Ecto neural progenitor cell (in vitro differentiated cells): ENCODE measurements at regions not wholly inside any gene's neighbourhood (a gene's known extent, or its start where the extent isn't known, plus 50 kb on each side); places are given as distances from the start of the nearest gene placed in this dataset.
A peak's percentile ranks its signal among the peaks of the same experiment; 100 is the strongest.
"Not testable (repeated sequence)": the region's sequence is repeated elsewhere in the genome, so short reads cannot be mapped to it uniquely, and the experiment has no call there.

Experiments used
- DNase-seq: peaks from one replicate; pipeline ENCODE4 v3.0.0-alpha.2; 2018; ENCODE audit warnings: low spot score

GRCh38 chr3:163664466-163664865 lies 1413.8 kb downstream of the SI start:
- no peak for DNase-seq

GRCh38 chr3:163657088-163657487 lies 1421.2 kb downstream of the SI start:
- DNase-seq: no peak

- DNase-seq: no peak
Observed at GRCh38 chr3:163655021-163655420, 1423.3 kb downstream of the SI start.

- no peak for DNase-seq
Observed at GRCh38 chr3:163644172-163644571, 1434.1 kb downstream of the SI start.

- no peak for DNase-seq
Observed at GRCh38 chr3:163632722-163633121, 1445.6 kb downstream of the SI start.

- DNase-seq: no peak
Observed at GRCh38 chr3:163626753-163627152, 1451.5 kb downstream of the SI start.

GRCh38 chr3:163622384-163622783 lies 1455.9 kb downstream of the SI start:
- peak; percentile 56 for DNase-seq

GRCh38 chr3:163614886-163615285 lies 1463.4 kb downstream of the SI start:
- DNase-seq: no peak

- no peak for DNase-seq
Observed at GRCh38 chr3:163605915-163606314, 1472.4 kb downstream of the SI start.

- no peak for DNase-seq
Observed at GRCh38 chr3:163601426-163601825, 1476.9 kb downstream of the SI start.

- DNase-seq: no peak
Observed at GRCh38 chr3:163587342-163587741, 1491.0 kb downstream of the SI start.

- DNase-seq: no peak
Observed at GRCh38 chr3:163582967-163583366, 1495.3 kb downstream of the SI start.

GRCh38 chr3:163577271-163577670 lies 1501.0 kb downstream of the SI start:
- DNase-seq: no peak

GRCh38 chr3:163576314-163576713 lies 1502.0 kb downstream of the SI start:
- DNase-seq: no peak

- no peak for DNase-seq
Observed at GRCh38 chr3:163573324-163573723, 1505.0 kb downstream of the SI start.

- DNase-seq: no peak
Observed at GRCh38 chr3:163572856-163573255, 1505.4 kb downstream of the SI start.

- no peak for DNase-seq
Observed at GRCh38 chr3:163563485-163563884, 1514.8 kb downstream of the SI start.

GRCh38 chr3:163562625-163563024 lies 1515.7 kb downstream of the SI start:
- DNase-seq: no peak

- no peak for DNase-seq
Observed at GRCh38 chr3:163561151-163561550, 1517.1 kb downstream of the SI start.

- no peak for DNase-seq
Observed at GRCh38 chr3:163560459-163560858, 1517.8 kb downstream of the SI start.

GRCh38 chr3:163556813-163557523 lies 1521.3 kb downstream of the SI start:
- no peak for DNase-seq

- DNase-seq: no peak
Observed at GRCh38 chr3:163555918-163556317, 1522.4 kb downstream of the SI start.

- no peak for DNase-seq
Observed at GRCh38 chr3:163552659-163552966, 1525.7 kb downstream of the SI start.

- DNase-seq: not testable (repeated sequence)
Observed at GRCh38 chr3:163551915-163552658, 1526.2 kb downstream of the SI start.
